RKO (cell line): ENCODE measurements at regions not wholly inside any gene's neighbourhood (a gene's known extent, or its start where the extent isn't known, plus 50 kb on each side); places are given as distances from the start of the nearest gene placed in this dataset.

Experiments used
- DNase-seq: peaks from one replicate; pipeline ENCODE4 v3.0.0-alpha.2; 2016; ENCODE audit warnings: low spot score

DNA sequence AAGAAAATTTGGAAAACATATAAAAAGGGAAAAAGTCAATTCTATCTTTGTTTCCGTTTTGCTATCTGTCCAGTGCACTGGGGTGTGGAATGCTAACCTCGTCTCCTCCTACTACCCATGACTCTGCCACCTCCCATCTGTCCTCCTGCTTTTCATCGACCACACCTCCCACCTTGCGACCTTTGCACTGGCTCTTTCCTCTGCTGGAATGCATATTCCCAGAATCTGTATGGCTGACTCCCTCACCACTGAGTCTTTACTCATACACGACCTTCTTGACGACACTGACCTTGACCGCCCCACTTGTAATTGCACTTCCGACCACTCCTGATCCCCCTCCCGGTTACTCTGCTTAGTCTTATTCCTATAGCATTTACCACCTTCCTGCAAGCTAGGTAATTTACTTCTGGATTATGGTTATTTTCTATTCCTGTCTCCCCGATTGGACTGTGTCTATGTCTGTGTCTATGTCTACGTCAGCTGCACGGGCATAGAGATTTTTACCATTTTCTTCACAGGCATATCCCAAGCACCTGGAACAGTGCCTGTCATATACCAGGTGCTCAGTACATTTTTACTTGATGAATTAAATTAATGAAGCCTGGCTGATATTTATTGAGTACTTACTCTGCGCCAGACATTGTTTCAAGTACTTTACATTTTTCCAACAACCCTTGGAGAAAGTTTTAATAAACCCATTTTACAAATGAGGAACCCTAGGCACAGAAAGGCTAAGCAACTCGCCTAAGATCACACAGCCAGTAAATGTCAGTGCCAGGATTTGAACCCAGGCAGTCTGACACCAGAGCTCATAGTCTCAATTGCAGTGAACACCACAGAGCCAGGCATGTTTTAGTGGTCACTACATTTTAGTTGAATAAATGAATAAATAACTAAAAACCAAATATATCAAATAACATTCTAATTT is 54.0 kb upstream of the SLC22A11 start:
- no peak for DNase-seq

DNA sequence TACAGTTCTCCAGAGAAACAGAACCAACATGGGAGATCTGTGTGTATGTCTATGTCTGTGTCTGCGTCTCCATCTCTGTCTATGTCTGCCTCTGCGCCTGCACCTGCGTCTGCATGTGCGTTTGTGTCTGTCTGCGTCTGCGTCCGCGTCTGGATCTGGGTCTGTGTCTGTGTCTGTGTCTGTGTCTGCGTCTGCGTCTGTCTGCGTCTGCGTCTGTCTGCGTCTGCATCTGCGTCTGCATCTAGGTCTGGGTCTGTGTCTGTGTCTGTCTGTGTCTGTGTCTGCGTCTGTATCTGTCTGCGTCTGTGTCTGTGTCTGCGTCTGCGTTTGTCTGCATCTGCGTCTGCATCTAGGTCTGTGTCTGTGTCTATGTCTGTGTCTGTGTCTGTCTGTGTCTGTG is 53.1 kb upstream of the SLC22A11 start:
- no peak for DNase-seq

DNA sequence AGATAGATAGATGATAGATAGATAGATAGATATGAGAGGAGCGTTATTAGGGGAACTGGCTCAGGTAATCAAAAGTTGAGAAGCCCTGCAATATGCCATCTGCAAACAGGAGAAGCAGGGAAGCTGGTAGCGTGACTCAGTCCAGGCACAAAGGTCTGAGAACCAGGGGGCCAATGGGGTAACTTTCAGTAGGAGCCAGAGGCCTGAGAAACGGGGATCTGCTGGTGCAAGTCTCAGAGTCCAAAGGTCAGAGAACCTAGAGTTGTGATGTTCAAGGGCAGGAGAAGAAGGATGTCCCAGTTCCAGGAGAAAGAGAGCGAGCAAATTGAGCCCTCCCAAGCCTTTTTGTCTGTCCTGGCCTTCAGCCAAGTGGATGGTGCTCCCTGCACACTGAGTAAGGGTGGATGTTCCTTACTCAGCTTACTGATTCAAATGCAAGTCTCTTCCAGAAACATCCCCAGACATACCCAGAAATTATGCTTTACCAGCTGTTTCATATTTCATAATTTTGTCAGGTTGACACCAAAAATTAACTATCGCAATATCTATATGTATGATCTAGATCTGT is 52.5 kb upstream of the SLC22A11 start:
- no peak for DNase-seq

DNA sequence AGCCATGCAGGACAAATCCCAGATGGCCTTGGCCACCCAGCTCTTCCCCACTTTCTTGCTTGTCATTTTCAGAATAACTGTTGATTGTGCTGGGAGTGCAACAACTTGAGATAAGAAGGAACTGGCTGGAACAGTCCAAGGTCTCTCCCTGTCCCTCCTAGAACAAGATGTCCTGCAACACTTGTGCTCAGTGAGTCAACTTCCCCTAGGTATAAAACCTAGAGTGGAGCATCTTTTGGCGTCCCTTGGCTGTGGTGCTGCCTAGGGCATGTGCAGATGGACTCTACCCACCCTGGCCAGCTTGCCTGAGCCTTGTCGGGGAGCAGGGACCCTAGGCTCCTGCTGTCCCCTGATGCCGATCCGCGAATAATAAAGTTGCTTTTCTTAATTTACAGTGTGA is 50.7 kb upstream of the SLC22A11 start:
- no peak for DNase-seq
